ENCODE measurements at regions not wholly inside any gene's neighbourhood (a gene's known extent, or its start where the extent isn't known, plus 50 kb on each side); places are given as distances from the start of the nearest gene placed in this dataset.

- TF ChIP-seq, protein P1, sequence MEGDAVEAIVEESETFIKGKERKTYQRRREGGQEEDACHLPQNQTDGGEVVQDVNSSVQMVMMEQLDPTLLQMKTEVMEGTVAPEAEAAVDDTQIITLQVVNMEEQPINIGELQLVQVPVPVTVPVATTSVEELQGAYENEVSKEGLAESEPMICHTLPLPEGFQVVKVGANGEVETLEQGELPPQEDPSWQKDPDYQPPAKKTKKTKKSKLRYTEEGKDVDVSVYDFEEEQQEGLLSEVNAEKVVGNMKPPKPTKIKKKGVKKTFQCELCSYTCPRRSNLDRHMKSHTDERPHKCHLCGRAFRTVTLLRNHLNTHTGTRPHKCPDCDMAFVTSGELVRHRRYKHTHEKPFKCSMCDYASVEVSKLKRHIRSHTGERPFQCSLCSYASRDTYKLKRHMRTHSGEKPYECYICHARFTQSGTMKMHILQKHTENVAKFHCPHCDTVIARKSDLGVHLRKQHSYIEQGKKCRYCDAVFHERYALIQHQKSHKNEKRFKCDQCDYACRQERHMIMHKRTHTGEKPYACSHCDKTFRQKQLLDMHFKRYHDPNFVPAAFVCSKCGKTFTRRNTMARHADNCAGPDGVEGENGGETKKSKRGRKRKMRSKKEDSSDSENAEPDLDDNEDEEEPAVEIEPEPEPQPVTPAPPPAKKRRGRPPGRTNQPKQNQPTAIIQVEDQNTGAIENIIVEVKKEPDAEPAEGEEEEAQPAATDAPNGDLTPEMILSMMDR (conservative IDR thresholded peaks at IDR 0.05; ENCODE audit: low read length), result no peak
- no peak for TF ChIP-seq EZH2phosphoT487 (IDR thresholded peaks at IDR 0.05; ENCODE audit: borderline replicate concordance, low read depth, low read length)
These were observed 95.4 kb upstream of the S1PR1 start for GRCh38 chr1:101141376-101141775.
